NCI-H748 (cell line): ENCODE measurements at regions not wholly inside any gene's neighbourhood (a gene's known extent, or its start where the extent isn't known, plus 50 kb on each side); places are given as distances from the start of the nearest gene placed in this dataset.
"Not testable (repeated sequence)": the region's sequence is repeated elsewhere in the genome, so short reads cannot be mapped to it uniquely, and the experiment has no call there.

Source experiments
- DNase-seq: peaks from one replicate; lab custom pipeline; 2025; ENCODE audit not compliant: unreplicated experiment; lab: John Stamatoyannopoulos, UW

DNA sequence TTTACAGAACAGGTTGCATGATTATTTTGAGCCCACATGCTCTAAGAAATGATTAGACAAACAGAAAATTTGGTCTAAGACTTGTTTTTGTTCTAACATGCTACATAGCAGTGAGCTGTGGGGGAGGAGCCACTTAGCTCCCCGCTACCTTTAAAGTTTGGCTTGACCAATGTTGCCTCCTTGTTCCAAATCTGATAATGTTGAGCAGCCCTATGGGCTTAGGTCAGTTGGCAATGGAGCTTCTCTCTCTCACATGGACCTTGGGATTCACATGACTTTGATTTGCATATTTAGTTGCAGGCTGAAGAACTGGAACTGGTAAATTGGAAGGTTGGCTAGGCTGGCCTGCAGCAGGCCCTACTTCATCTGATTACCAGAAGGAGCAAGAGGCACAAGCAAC lies 116.4 kb downstream of the EBLN2 start:
- DNase-seq, result no peak

DNA sequence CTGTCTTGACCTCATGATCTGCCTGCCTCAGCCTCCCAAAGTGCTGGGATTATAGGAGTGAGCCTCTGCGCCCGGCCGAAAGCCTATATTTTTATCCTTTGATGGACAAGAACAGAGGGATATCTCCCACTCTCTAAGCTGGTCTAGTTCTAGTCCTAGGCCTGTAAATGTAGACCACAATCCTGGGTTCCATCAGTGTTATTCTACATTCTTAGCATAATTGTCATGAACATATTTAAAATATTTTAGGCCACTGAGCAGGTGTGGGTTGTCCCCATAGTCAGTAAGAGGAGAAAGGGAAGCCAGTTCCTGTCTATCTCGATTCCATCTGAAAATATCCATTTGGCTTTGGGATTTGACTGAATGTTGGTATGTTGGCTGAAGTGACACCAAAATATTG lies 118.1 kb downstream of the EBLN2 start:
- DNase-seq, result no peak

GRCh38 chr3:73186741-73187140 lies 125.3 kb downstream of the EBLN2 start:
- DNase-seq, result no peak

DNA sequence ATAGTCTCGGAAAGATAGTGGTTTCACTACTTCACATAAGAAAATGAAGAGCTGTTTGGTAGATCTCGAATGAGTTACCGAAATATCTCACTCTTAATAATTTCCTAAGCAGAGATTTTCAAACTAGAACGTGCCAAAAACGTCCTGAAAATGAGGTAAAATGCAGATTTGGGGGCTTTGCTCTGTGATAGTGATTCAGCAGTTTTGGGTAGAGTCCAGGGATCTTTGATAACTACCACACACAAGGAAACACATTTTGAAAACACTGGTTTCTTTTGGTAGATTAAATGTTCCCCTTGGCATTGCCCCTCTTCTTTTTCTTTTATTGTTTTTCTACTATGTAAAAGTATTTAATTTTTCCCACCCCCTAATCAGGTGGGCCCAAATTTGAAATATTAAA lies 125.9 kb downstream of the EBLN2 start:
- no peak for DNase-seq

DNA sequence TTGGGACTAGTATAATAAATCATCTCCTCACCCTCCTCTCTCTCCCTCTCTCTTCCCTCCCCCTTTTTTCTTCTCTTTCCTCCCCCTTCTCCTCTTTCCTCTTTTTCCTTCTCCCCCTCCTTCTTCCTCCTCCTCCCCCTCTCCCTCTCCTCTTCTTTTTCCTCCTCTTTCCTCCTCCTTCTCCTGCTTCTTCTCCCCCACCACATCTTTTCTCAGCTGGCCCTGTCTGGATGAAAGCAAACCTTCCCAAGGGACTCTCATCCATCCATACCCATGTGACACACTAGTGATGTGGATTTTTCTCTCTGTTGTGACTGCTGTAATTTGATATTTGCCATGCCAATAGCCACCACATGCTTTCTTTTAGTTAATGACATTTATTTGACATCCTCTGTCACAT lies 127.2 kb downstream of the EBLN2 start:
- peak; percentile 45 for DNase-seq

- DNase-seq, result peak; percentile 52
Observed at GRCh38 chr3:73192036-73192738, 130.7 kb downstream of the EBLN2 start.

GRCh38 chr3:73193943-73194342 lies 132.5 kb downstream of the EBLN2 start:
- not testable (repeated sequence) for DNase-seq

GRCh38 chr3:73197187-73197586 lies 135.7 kb downstream of the EBLN2 start:
- DNase-seq, result peak; percentile 37

DNA sequence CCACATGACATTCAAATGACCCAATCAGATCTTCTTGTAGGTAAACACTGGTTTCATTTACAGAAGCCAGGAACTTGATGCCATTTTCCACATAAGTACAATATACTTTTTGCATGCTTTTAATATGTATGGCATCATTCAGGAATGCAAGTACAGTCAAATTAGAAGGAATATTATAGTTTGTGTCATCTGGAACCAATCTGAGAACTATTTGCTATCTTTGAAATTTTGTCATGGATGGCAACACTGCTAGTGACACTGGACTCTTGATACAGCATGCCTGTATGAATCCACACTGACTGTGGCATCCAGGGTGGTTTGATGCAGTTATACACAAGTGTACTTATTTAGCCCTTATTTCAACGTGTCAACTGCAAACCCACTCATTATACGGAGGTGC lies 141.6 kb downstream of the EBLN2 start:
- no peak for DNase-seq

- no peak for DNase-seq
Observed at GRCh38 chr3:73203633-73204032, 142.2 kb downstream of the EBLN2 start.

- no peak for DNase-seq
Observed at GRCh38 chr3:73204841-73205240, 143.4 kb downstream of the EBLN2 start.

GRCh38 chr3:73206030-73206429 lies 144.6 kb downstream of the EBLN2 start:
- no peak for DNase-seq

DNA sequence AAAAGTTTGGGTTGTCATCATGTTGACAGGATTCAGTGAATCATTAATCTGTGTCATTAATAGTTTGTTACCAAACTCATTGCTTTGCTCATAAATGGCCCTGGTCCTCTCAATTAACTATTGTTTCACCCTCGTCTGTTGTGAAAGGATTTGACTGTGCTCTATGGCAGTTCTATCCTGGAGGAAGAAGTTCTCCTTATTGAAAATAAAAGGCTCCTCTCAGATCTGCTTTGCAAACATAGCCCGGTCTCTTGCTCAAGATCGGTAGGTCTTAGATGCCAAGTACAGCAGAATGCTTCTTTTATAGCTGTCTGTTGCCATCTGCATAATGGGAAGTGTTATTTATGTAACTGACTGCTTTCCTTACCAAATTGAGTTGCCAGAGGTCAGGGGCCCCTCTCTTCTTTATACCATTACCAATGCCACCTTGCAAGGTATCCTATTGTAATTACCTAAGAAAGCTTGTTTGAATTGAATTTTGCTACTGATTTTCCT lies 146.5 kb downstream of the EBLN2 start:
- DNase-seq, result no peak

GRCh38 chr3:73210759-73211158 lies 149.3 kb downstream of the EBLN2 start:
- no peak for DNase-seq

GRCh38 chr3:73212683-73213082 lies 151.2 kb downstream of the EBLN2 start:
- no peak for DNase-seq

DNA sequence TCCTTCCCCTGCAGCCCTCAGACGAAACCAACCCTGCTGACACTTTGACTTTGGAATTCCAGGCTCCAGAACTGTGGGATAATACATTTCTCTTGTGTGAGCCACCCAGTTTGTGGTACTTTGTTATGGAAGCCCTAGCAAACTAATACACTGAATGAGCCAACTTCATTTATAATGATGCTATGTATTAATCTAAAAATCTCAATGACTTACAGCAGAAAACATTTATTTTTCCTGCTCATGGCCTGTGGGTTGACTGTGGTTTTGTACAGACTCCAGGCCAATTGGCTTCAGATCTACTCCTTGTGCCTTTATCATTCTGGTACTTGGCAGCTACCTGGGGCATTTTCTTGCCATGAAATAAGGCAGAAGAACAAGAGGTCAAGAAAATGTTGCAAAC lies 152.4 kb downstream of the EBLN2 start:
- DNase-seq, result no peak

DNA sequence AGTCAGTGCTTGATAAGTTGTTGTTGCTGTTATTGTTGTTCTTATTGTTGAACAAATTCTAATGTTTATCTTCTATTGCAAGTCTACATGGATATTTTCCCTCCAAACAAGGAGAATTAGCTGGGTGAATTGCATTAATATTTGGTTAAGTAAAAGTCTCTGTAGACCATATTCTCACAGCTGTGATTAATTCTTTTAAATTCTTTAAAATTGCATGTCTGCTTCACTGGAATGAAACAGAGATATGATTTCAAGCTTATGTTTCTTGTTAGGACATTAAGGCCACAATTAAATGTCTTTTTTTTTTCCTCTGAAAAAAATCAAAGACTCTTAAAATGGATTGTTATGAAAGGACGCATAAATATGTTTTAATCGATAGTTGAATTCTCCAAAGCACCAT lies 153.4 kb downstream of the EBLN2 start:
- DNase-seq, result no peak

DNA sequence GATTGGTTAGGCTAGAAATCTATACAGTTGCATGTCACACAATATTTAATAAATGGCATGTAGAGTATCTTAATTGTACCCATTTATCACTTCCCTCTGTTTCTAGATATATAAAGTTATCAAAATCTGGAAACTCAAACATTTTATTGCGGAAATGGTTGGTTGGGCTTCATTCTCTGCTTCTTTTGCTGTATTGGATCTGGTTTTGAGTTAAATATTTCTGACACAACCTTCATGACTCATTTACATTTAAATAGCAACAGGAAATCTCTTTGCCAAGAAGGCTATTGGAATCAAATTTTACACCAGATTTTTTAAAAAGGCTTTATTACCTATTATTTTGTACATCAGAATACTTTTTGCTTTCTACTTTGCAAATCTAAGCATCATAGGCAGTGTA lies 153.8 kb downstream of the EBLN2 start:
- DNase-seq, result no peak

- DNase-seq, result no peak
Observed at GRCh38 chr3:73215901-73216300, 154.4 kb downstream of the EBLN2 start.

DNA sequence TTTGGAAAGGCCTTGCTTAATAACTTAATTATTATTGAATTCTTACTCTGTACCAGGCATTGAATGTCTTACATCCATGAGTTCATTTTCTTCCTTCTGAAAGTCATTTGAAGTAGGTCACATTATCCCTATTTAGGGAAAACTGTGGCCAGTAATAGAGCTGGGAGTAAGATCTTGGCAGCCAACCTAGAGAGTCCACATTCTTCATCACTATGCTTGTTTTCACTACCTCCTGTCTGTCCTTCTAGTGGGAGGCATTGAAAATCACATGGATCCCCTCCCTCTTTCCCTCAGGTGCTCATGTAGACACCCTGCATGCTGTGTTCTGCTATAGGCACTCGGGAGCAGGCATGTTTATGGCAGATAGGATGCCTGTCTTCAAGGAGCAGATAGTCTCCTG lies 154.9 kb downstream of the EBLN2 start:
- no peak for DNase-seq

DNA sequence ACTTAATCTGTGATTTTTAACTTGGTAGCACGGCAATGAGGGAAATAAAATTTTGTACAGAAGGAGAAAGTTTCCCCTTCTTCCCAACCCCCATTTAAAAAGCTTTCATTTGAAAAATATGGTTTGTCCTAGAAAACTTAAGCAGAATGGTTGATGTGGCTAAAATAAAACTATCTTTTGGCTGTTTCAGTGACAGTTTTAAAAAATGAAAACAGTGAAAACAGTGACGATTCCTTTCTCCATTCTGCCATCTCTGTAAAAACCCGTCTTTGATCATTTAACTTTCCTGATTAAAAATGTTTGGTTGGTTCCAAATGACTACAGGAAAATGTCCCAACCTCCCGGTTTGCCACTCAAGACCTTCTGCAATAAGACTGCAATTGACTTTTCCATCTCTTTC lies 160.7 kb downstream of the EBLN2 start:
- no peak for DNase-seq

GRCh38 chr3:73225146-73225855 lies 163.8 kb downstream of the EBLN2 start:
- peak; percentile 5 for DNase-seq

- no peak for DNase-seq
Observed at GRCh38 chr3:73225991-73226390, 164.5 kb downstream of the EBLN2 start.
